NB4 (cell line): ENCODE measurements at regions not wholly inside any gene's neighbourhood (a gene's known extent, or its start where the extent isn't known, plus 50 kb on each side); places are given as distances from the start of the nearest gene placed in this dataset.

Experiments used
- MAX ChIP-seq: IDR thresholded peaks from 2 replicates; pipeline ENCODE4 v1.6.1; 2011; ENCODE audit warnings: low read depth, low read length
- MYC ChIP-seq: IDR thresholded peaks from 2 replicates; pipeline ENCODE4 v1.6.1; 2011; ENCODE audit warnings: low read depth, low read length
- POLR2A ChIP-seq: IDR thresholded peaks from 2 replicates; pipeline ENCODE4 v1.6.1; 2011; ENCODE audit warnings: mild to moderate bottlenecking; ENCODE audit not compliant: insufficient read length; ENCODE audit errors: extremely low read depth
- TF ChIP-seq, protein P1 (sequence below): IDR thresholded peaks from one replicate; pipeline ENCODE4 v1.5.1; 2012; ENCODE audit warnings: low read depth, low read length

GRCh38 chr2:120486946-120487345 lies 141.0 kb downstream of the INHBB start:
- TF ChIP-seq POLR2A = no peak
- TF ChIP-seq, protein P1, sequence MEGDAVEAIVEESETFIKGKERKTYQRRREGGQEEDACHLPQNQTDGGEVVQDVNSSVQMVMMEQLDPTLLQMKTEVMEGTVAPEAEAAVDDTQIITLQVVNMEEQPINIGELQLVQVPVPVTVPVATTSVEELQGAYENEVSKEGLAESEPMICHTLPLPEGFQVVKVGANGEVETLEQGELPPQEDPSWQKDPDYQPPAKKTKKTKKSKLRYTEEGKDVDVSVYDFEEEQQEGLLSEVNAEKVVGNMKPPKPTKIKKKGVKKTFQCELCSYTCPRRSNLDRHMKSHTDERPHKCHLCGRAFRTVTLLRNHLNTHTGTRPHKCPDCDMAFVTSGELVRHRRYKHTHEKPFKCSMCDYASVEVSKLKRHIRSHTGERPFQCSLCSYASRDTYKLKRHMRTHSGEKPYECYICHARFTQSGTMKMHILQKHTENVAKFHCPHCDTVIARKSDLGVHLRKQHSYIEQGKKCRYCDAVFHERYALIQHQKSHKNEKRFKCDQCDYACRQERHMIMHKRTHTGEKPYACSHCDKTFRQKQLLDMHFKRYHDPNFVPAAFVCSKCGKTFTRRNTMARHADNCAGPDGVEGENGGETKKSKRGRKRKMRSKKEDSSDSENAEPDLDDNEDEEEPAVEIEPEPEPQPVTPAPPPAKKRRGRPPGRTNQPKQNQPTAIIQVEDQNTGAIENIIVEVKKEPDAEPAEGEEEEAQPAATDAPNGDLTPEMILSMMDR = no peak
- no peak for TF ChIP-seq MAX
- no peak for TF ChIP-seq MYC
